NCI-H226 (cell line): ENCODE measurements at regions not wholly inside any gene's neighbourhood (a gene's known extent, or its start where the extent isn't known, plus 50 kb on each side); places are given as distances from the start of the nearest gene placed in this dataset.

Experiments used
- DNase-seq: peaks from one replicate; pipeline ENCODE4 v3.0.0-alpha.2; 2015

GRCh38 chr20:24780674-24781417 is 168.2 kb upstream of the CST7 start:
- DNase-seq, result no peak

GRCh38 chr20:24781418-24781980 is 167.6 kb upstream of the CST7 start:
- DNase-seq, result no peak

GRCh38 chr20:24782301-24782700 is 166.8 kb upstream of the CST7 start:
- no peak for DNase-seq

GRCh38 chr20:24782801-24783630 is 166.1 kb upstream of the CST7 start:
- DNase-seq, result no peak

GRCh38 chr20:24783631-24784492 is 165.2 kb upstream of the CST7 start:
- DNase-seq, result no peak

GRCh38 chr20:24784607-24785006 is 164.5 kb upstream of the CST7 start:
- no peak for DNase-seq

GRCh38 chr20:24785141-24786110 is 163.6 kb upstream of the CST7 start:
- peak; percentile 55 for DNase-seq

GRCh38 chr20:24786111-24786495 is 163.0 kb upstream of the CST7 start:
- DNase-seq, result no peak

GRCh38 chr20:24786646-24787045 is 162.4 kb upstream of the CST7 start:
- no peak for DNase-seq

GRCh38 chr20:24787071-24787470 is 162.0 kb upstream of the CST7 start:
- DNase-seq, result no peak

- no peak for DNase-seq
These were observed 161.4 kb upstream of the CST7 start for GRCh38 chr20:24787621-24788020.

- no peak for DNase-seq
These were observed 159.2 kb upstream of the CST7 start for GRCh38 chr20:24789877-24790276.

GRCh38 chr20:24790746-24791283 is 158.3 kb upstream of the CST7 start:
- no peak for DNase-seq

GRCh38 chr20:24791953-24792352 is 157.1 kb upstream of the CST7 start:
- DNase-seq, result no peak

GRCh38 chr20:24792641-24793495 is 156.2 kb upstream of the CST7 start:
- no peak for DNase-seq

- no peak for DNase-seq
These were observed 153.6 kb upstream of the CST7 start for GRCh38 chr20:24795436-24795835.

- DNase-seq, result no peak
These were observed 152.8 kb upstream of the CST7 start for GRCh38 chr20:24796236-24796635.

GRCh38 chr20:24797113-24797512 is 152.0 kb upstream of the CST7 start:
- no peak for DNase-seq

GRCh38 chr20:24797745-24798655 is 151.1 kb upstream of the CST7 start:
- no peak for DNase-seq
